Spleen (tissue), 11 donors: ENCODE measurements at regions not wholly inside any gene's neighbourhood (a gene's known extent, or its start where the extent isn't known, plus 50 kb on each side); places are given as distances from the start of the nearest gene placed in this dataset.

ENCODE experiments used
- DNase-seq: peaks from one replicate; pipeline ENCODE4 v3.0.0-alpha.2; 2020
- H3K27ac ChIP-seq, 8 donors: fragments of 200-600 bp; sonication (generic) in 7 of 8; 1 replicate in 4 of 8; 2 replicates in 4 of 8; pipeline versions ENCODE4 v1.5.0 to v1.8.0; 2016 to 2021; ENCODE audit warnings: inconsistent platforms in 4 of 8, mild to moderate bottlenecking in 4 of 8, moderate library complexity in 1 of 8
- H3K27me3 ChIP-seq, 7 donors: fragments of 200-600 bp; sonication (generic) in 6 of 7; replicated peaks in 1 of 7; 1 replicate in 4 of 7; 2 replicates in 3 of 7; pipeline versions ENCODE4 v1.5.0 to v1.8.0; 2016 to 2021; ENCODE audit warnings: inconsistent platforms in 3 of 7, mild to moderate bottlenecking in 1 of 7
- H3K36me3 ChIP-seq, 6 donors: fragments of 200-600 bp; sonication (generic) in 5 of 6; 1 replicate in 4 of 6; 2 replicates in 2 of 6; pipeline versions ENCODE4 v1.5.0 to v1.8.0; 2016 to 2021; ENCODE audit warnings: inconsistent platforms in 2 of 6
- H3K4me1 ChIP-seq, 6 donors: fragments of 200-600 bp; sonication (generic) in 5 of 6; 1 replicate in 3 of 6; 2 replicates in 3 of 6; pipeline versions ENCODE4 v1.5.0 to v1.8.0; 2016 to 2021; ENCODE audit warnings: inconsistent platforms in 3 of 6
- H3K4me3 ChIP-seq, 8 donors: fragments of 200-600 bp; sonication (generic) in 7 of 8; 1 replicate in 4 of 8; 2 replicates in 4 of 8; pipeline versions ENCODE4 v1.5.0 to v1.8.0; 2016 to 2021; ENCODE audit warnings: inconsistent platforms in 4 of 8, mild to moderate bottlenecking in 4 of 8, moderate library complexity in 2 of 8
- H3K9me3 ChIP-seq, 8 donors: fragments of 200-600 bp; sonication (generic) in 7 of 8; 1 replicate in 4 of 8; 2 replicates in 4 of 8; pipeline versions ENCODE4 v1.5.0 to v1.8.0; 2016 to 2021; ENCODE audit warnings: inconsistent platforms in 4 of 8
- CTCF ChIP-seq, 11 experiments: fragments of 200-600 bp in 7 of 11; fragments of 450-650 bp in 4 of 11; sonication (generic) in 4 of 11; IDR thresholded peaks in 8 of 11; conservative IDR thresholded peaks in 3 of 11; 1 replicate in 7 of 11; 2 replicates in 4 of 11; pipeline versions ENCODE4 v1.4.0 to v1.8.0; 2016 to 2021; ENCODE audit warnings: antibody characterized with exemption in 11 of 11, inconsistent platforms in 4 of 11, mild to moderate bottlenecking in 1 of 11
- POLR2A ChIP-seq, 3 donors: fragments of 450-650 bp; IDR thresholded peaks; one replicate each; pipeline ENCODE4 v1.5.1; 2017; ENCODE audit warnings: antibody characterized with exemption in 3 of 3, mild to moderate bottlenecking in 1 of 3
- POLR2AphosphoS5 ChIP-seq, 3 donors: sonication (generic); formaldehyde crosslinking; IDR thresholded peaks; one replicate each; pipeline ENCODE4 v1.5.1; 2017; ENCODE audit warnings: antibody characterized with exemption in 3 of 3
- WGBS, 5 donors: extraction: QIAGEN DNeasy Blood & Tissue Kit in 3 of 5; methylation state at CpG; one replicate each; pipeline versions ENCODE4 v1.1.5 to v1.1.7; 2013 to 2018; 5-methylcytosine and 5-hydroxymethylcytosine counted together
- intact Hi-C: fragments of 100-400 bp; cut with DNase I; formaldehyde crosslinking; loops from one replicate; pipeline ENCODE4 v1.15.0; 2023; ENCODE audit warnings: low total_unique reads
- donor health status: healthy with polysubstance abuse.
- donor health status: DM: no; HTN: no; CAD: no; lungs with moderate emphysema.
- donor health status: DM: no; HTN: no; CAD: no.
- donor health status: Bipolar disorder and iron deficiency.
- donor health status: healthy.
- donor health status: DM: no; HTN: no; CAD: no.
- donor health status: DM: yes; HTN: yes; CAD: no.

DNA sequence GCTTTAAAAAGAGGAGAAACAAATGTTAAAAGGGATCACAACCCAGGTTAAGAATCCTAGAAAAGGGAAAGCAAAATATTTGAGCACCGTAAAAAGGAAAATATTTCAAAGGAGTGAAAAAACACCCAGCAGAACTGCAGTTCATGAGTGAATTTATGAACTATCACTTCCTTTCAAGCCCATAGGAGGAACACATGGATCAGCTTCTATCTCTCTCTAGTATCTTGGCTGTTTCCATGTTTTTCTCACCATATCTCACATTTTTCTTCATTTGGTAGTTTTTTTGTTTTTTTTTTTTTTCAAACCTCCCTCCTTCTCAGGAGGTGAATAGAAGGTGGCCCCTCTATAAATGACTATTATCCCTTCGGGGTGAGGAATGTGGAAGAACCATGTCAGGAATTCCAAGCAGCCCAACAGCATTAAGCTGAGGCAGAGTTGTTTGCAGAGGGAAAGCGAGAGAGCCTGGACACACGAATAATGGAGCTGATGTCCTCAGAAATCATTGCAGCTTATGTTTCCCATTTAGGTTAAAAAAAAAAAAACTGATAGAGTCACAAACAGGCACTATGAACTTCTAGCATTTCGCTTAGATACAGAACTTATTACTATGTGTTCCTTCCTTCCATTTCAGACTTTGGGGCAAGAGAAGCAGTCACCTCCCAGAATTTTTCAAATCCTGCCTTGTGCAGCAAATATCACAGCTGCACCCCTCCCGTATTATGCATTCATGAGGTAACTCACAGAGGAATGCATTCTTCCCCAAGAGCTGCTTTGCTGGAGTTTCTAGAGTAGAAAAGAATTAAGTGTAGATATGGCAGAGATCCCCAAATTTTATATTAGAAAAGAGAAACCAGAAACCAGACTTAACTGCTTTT is 315.6 kb downstream of the IRS1 start:
- H3K4me1 ChIP-seq: no peaks in the 10 kb centered on the region
- intact Hi-C loops: no loop called here
- no peak overlapping the region for H3K4me3 ChIP-seq
- H3K27ac ChIP-seq: no peak overlapping the region
- no peaks in the 10 kb centered on the region for H3K36me3 ChIP-seq
- no peak for DNase-seq
- TF ChIP-seq POLR2A (IDR thresholded peaks at IDR 0.05) (no peak), CTCF (IDR thresholded peaks at IDR 0.05 in 8 of 11, conservative IDR thresholded peaks at IDR 0.05 in 3 of 11) (no peak), POLR2AphosphoS5 (IDR thresholded peaks at IDR 0.05) (no peak)
- 45 to 54% (median 47%) methylated on average over 6 of the region's 6 CpGs for WGBS, 5 donors
- H3K27me3 ChIP-seq: peaks cover 0 to 9% (median 0%) of the 10 kb centered on the region in 7 donors
- no peaks in the 10 kb centered on the region for H3K9me3 ChIP-seq

DNA sequence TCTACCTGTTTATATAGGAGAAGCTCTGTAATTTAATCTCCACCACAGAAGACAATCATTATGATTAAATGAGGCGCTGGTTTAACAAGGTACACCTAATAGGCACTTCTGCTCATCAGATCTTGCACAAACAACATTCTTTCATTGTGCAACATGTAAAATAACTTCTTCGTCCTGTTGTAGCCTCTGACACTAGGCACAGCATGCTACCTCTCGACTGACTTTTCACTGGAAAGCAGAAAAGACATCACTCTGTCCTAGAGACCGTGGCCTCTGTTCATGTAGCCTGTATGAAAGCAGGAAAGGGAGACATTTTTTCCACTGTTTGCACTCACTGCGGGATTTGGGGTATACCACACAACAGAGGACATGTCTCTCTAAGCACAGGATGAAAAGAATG is 316.5 kb downstream of the IRS1 start:
- no peak for TF ChIP-seq POLR2A (IDR thresholded peaks at IDR 0.05)
- TF ChIP-seq POLR2AphosphoS5 (IDR thresholded peaks at IDR 0.05): no peak
- no peak for TF ChIP-seq CTCF (IDR thresholded peaks at IDR 0.05 in 8 of 11, conservative IDR thresholded peaks at IDR 0.05 in 3 of 11)
- Histone ChIP-seq H3K4me3 (no peak overlapping the region), H3K4me1 (peaks cover 0 to 6% (median 1%) of the 10 kb centered on the region in 6 donors), H3K9me3 (no peaks in the 10 kb centered on the region), H3K27ac (no peak overlapping the region), H3K27me3 (peaks cover 0 to 9% (median 0%) of the 10 kb centered on the region in 7 donors), H3K36me3 (no peaks in the 10 kb centered on the region)
- DNase-seq: no peak
- intact Hi-C loops: no loop called here
- 55 to 73% (median 58%) methylated on average over 5 of the region's 5 CpGs for WGBS, 5 donors

GRCh38 chr2:226478109-226478809 is 321.4 kb downstream of the IRS1 start:
- Histone ChIP-seq H3K4me1 (peaks cover 0 to 6% (median 3%) of the 10 kb centered on the region in 6 donors), H3K4me3 (no peak overlapping the region), H3K27ac (peak overlapping the region in 1 of 8 donors; percentile 36), H3K36me3 (no peaks in the 10 kb centered on the region), H3K9me3 (peaks cover 0 to 4% (median 0%) of the 10 kb centered on the region in 8 donors), H3K27me3 (no peaks in the 10 kb centered on the region)
- no peak for DNase-seq
- intact Hi-C loops: no loop called here
- TF ChIP-seq POLR2A (IDR thresholded peaks at IDR 0.05) (no peak), POLR2AphosphoS5 (IDR thresholded peaks at IDR 0.05) (peak in 1 of 3 donors; percentile 55)
- 50 to 75% (median 68%) methylated on average over 8 of the region's 8 CpGs for WGBS, 5 donors

GRCh38 chr2:226477221-226478108 is 322.2 kb downstream of the IRS1 start:
- H3K4me1 ChIP-seq: peaks cover 0 to 6% (median 3%) of the 10 kb centered on the region in 6 donors
- no peaks in the 10 kb centered on the region for H3K27me3 ChIP-seq
- H3K36me3 ChIP-seq: no peaks in the 10 kb centered on the region
- no peak overlapping the region for H3K4me3 ChIP-seq
- H3K27ac ChIP-seq: peak overlapping the region in 1 of 8 donors; percentile 5
- TF ChIP-seq POLR2A (IDR thresholded peaks at IDR 0.05): no peak
- TF ChIP-seq POLR2AphosphoS5 (IDR thresholded peaks at IDR 0.05): no peak
- WGBS, 5 donors: 74 to 79% (median 77%) methylated on average over 10 of the region's 10 CpGs
- no peak for DNase-seq
- H3K9me3 ChIP-seq: peaks cover 0 to 8% (median 0%) of the 10 kb centered on the region in 8 donors
- intact Hi-C loops: no loop called here
